HepG2 (cell line): ENCODE measurements at regions not wholly inside any gene's neighbourhood (a gene's known extent, or its start where the extent isn't known, plus 50 kb on each side); places are given as distances from the start of the nearest gene placed in this dataset.

Experiments used
- ARID3A ChIP-seq: IDR thresholded peaks from 2 replicates; pipeline ENCODE4 v1.6.1; 2012; ENCODE audit warnings: low read depth, low read length, improper control_type of control experiment
- ZNF530 ChIP-seq: sonication (generic); formaldehyde crosslinking; IDR thresholded peaks from 2 replicates; pipeline ENCODE4 v1.5.0; 2020; ENCODE audit warnings: low read depth, mild to moderate bottlenecking, missing genetic modification reagents
- ZNF589 ChIP-seq: sonication (generic); formaldehyde crosslinking; conservative IDR thresholded peaks from 2 replicates; pipeline ENCODE4 v1.8.0; 2022; ENCODE audit warnings: mild to moderate bottlenecking, moderate library complexity, missing genetic modification reagents
- ZNF605 ChIP-seq: sonication (generic); formaldehyde crosslinking; IDR thresholded peaks from 2 replicates; pipeline ENCODE4 v1.8.0; 2022; ENCODE audit warnings: mild to moderate bottlenecking, missing genetic modification reagents
- ZNF691 ChIP-seq: sonication (generic); formaldehyde crosslinking; IDR thresholded peaks from 2 replicates; pipeline ENCODE4 v1.4.0; 2020; ENCODE audit warnings: missing genetic modification reagents, low read depth, mild to moderate bottlenecking, borderline replicate concordance
- ZNF709 ChIP-seq: sonication (generic); formaldehyde crosslinking; IDR thresholded peaks from 2 replicates; pipeline ENCODE4 v1.5.0; 2020; ENCODE audit warnings: mild to moderate bottlenecking, missing genetic modification reagents
- ZNF775 ChIP-seq: sonication (generic); formaldehyde crosslinking; IDR thresholded peaks from 2 replicates; pipeline ENCODE4 v1.4.0; 2020; ENCODE audit warnings: missing genetic modification reagents, mild to moderate bottlenecking, moderate library complexity, borderline replicate concordance
- ZNF83 ChIP-seq: sonication (generic); formaldehyde crosslinking; IDR thresholded peaks from 2 replicates; pipeline ENCODE4 v1.4.0; 2020; ENCODE audit warnings: missing genetic modification reagents, mild to moderate bottlenecking, borderline replicate concordance
- TF ChIP-seq, protein P1 (sequence below): sonication (generic); formaldehyde crosslinking; IDR thresholded peaks from 2 replicates; pipeline ENCODE4 v1.4.0; 2020; ENCODE audit warnings: mild to moderate bottlenecking, missing genetic modification reagents
- TF ChIP-seq, protein P2 (sequence below): sonication (generic); formaldehyde crosslinking; IDR thresholded peaks from 2 replicates; pipeline ENCODE4 v1.4.0; 2020; ENCODE audit warnings: low read depth, mild to moderate bottlenecking, missing genetic modification reagents
- TF ChIP-seq, protein P3 (sequence below): sonication (generic); formaldehyde crosslinking; IDR thresholded peaks from 2 replicates; pipeline ENCODE4 v1.4.0; 2020; ENCODE audit warnings: missing genetic modification reagents, mild to moderate bottlenecking, borderline replicate concordance

- TF ChIP-seq, protein P1, sequence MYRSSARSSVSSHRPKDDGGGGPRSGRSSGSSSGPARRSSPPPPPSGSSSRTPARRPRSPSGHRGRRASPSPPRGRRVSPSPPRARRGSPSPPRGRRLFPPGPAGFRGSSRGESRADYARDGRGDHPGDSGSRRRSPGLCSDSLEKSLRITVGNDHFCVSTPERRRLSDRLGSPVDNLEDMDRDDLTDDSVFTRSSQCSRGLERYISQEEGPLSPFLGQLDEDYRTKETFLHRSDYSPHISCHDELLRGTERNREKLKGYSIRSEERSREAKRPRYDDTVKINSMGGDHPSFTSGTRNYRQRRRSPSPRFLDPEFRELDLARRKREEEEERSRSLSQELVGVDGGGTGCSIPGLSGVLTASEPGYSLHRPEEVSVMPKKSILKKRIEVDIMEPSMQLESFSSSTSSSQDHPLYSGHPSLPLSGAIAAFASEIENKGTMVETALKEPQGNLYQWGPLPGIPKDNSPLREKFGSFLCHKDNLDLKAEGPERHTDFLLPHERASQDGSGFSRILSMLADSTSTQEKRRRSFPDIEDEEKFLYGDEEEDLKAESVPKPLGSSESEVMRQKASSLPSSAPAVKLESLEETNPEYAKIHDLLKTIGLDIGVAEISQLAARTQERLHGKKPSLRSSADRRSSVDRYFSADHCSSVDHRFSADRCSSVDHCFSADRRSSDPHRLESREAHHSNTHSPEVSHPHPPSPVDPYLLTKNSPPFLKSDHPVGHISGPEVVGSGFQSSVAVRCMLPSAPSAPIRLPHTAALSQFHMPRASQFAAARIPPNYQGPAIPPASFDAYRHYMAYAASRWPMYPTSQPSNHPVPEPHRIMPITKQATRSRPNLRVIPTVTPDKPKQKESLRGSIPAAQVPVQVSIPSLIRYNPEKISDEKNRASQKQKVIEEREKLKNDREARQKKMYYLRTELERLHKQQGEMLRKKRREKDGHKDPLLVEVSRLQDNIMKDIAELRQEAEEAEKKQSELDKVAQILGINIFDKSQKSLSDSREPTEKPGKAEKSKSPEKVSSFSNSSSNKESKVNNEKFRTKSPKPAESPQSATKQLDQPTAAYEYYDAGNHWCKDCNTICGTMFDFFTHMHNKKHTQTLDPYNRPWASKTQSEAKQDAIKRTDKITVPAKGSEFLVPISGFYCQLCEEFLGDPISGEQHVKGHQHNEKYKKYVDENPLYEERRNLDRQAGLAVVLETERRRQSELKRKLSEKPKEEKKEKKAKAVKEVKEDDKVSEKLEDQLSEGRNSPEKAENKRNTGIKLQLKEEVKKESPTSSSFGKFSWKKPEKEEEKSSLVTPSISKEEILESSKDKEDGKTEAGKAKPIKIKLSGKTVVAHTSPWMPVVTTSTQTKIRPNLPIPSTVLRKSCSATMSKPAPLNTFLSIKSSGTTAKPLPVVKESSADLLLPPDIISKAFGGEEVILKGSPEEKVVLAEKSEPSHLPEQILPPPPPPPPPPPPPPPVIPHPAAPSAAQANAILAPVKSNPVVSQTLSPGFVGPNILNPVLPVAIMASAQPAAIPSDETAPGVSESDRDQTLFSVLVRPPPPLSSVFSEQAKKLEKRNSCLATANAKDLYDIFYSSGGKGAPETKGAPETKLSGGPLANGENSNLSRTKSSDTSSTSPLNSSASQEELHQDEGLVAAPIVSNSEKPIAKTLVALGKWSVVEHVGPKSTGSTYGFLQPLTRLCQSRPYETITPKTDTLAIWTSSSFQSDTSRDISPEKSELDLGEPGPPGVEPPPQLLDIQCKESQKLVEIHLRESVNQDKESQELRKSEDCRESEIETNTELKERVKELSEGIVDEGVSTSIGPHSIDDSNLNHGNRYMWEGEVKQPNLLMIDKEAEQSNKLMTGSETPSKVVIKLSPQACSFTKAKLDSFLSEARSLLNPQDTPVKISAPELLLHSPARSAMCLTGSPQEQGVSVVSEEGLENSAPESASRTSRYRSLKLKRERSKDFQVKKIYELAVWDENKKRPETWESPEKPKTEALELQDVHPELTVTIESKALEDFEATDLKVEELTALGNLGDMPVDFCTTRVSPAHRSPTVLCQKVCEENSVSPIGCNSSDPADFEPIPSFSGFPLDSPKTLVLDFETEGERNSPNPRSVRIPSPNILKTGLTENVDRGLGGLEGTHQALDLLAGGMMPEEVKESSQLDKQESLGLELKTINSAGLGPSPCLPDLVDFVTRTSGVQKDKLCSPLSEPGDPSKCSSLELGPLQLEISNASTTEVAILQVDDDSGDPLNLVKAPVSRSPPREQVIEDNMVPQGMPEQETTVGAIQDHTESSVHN (CRISPR knock-in tag): no peak
- TF ChIP-seq ZNF775 (CRISPR knock-in tag) (no peak), ZNF605 (no peak), ZNF83 (CRISPR knock-in tag) (no peak), ZNF709 (CRISPR knock-in tag) (no peak), ZNF589 (CRISPR knock-in tag) (no peak), ARID3A (no peak), ZNF691 (no peak), ZNF530 (CRISPR knock-in tag) (no peak)
- TF ChIP-seq, protein P2, sequence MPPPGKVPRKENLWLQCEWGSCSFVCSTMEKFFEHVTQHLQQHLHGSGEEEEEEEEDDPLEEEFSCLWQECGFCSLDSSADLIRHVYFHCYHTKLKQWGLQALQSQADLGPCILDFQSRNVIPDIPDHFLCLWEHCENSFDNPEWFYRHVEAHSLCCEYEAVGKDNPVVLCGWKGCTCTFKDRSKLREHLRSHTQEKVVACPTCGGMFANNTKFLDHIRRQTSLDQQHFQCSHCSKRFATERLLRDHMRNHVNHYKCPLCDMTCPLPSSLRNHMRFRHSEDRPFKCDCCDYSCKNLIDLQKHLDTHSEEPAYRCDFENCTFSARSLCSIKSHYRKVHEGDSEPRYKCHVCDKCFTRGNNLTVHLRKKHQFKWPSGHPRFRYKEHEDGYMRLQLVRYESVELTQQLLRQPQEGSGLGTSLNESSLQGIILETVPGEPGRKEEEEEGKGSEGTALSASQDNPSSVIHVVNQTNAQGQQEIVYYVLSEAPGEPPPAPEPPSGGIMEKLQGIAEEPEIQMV (CRISPR knock-in tag): no peak
- TF ChIP-seq, protein P3, sequence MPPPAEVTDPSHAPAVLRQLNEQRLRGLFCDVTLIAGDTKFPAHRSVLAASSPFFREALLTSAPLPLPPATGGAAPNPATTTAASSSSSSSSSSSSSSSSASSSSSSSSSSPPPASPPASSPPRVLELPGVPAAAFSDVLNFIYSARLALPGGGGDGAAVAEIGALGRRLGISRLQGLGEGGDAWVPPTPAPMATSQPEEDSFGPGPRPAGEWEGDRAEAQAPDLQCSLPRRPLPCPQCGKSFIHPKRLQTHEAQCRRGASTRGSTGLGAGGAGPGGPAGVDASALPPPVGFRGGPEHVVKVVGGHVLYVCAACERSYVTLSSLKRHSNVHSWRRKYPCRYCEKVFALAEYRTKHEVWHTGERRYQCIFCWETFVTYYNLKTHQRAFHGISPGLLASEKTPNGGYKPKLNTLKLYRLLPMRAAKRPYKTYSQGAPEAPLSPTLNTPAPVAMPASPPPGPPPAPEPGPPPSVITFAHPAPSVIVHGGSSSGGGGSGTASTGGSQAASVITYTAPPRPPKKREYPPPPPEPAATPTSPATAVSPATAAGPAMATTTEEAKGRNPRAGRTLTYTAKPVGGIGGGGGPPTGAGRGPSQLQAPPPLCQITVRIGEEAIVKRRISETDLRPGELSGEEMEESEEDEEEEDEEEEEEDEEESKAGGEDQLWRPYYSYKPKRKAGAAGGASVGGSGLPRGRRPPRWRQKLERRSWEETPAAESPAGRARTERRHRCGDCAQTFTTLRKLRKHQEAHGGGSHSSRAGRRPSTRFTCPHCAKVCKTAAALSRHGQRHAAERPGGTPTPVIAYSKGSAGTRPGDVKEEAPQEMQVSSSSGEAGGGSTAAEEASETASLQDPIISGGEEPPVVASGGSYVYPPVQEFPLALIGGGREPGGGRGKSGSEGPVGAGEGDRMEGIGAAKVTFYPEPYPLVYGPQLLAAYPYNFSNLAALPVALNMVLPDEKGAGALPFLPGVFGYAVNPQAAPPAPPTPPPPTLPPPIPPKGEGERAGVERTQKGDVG: no peak
These were observed 128.0 kb downstream of the ATP23 start (continued) for GRCh38 chr12:58069268-58069963.
